Caco-2 (cell line): ENCODE measurements at regions not wholly inside any gene's neighbourhood (a gene's known extent, or its start where the extent isn't known, plus 50 kb on each side); places are given as distances from the start of the nearest gene placed in this dataset.

Experiments used
- BruUV-seq: library from RNA; stranded (reverse); fragments of 400-500 nt; replicated peaks from 2 replicates; lab custom pipeline; 2021; lab: Mats Ljungman, UMichigan
- CTCF ChIA-PET: fragments of 300-600 bp; sonication (Branson Sonifier 250); formaldehyde crosslinking; loops from one replicate; lab custom pipeline; 2022; ENCODE audit warnings: antibody characterized with exemption; lab: Charles Lee
- POLR2A ChIA-PET: fragments of 300-600 bp; sonication (Branson Sonifier 250); formaldehyde crosslinking; loops from one replicate; lab custom pipeline; 2022; ENCODE audit warnings: antibody characterized with exemption; lab: Charles Lee
- DNase-seq, 2 experiments: peaks; one replicate each; pipeline versions ENCODE4 v3.0.0 to v3.0.0-alpha.2; 2020 to 2022
- H3K27me3 ChIP-seq: replicated peaks from 2 replicates; pipeline ENCODE4 v1.6.0; 2011; ENCODE audit warnings: low read length; ENCODE audit not compliant: control insufficient read depth, insufficient read depth
- H3K36me3 ChIP-seq: 2 replicates; pipeline ENCODE4 v1.5.1; 2011; ENCODE audit warnings: low read length; ENCODE audit not compliant: control insufficient read depth, insufficient read depth
- H3K4me1 ChIP-seq: fragments of 250-450 bp; sonication (Bioruptor Pico); 2 replicates; pipeline ENCODE4 v1.5.1; 2020; ENCODE audit warnings: mild to moderate bottlenecking
- H3K4me3 ChIP-seq: 2 replicates; pipeline ENCODE4 v1.5.1; 2011; ENCODE audit warnings: low read depth, mild to moderate bottlenecking, control low read depth, low read length
- H3K9me3 ChIP-seq: fragments of 250-450 bp; sonication (Bioruptor Pico); 2 replicates; pipeline ENCODE4 v1.5.1; 2020; ENCODE audit warnings: mild to moderate bottlenecking, moderate library complexity
- H3K27ac Mint-ChIP-seq: one replicate; pipeline ENCODE4 v1.8.0; 2022; ENCODE audit warnings: mixed read lengths; ENCODE audit not compliant: unreplicated experiment
- H3K27me3 Mint-ChIP-seq: one replicate; pipeline ENCODE4 v1.8.0; 2022; ENCODE audit warnings: mixed read lengths; ENCODE audit not compliant: insufficient read depth, unreplicated experiment
- H3K36me3 Mint-ChIP-seq: one replicate; pipeline ENCODE4 v1.8.0; 2022; ENCODE audit warnings: mild to moderate bottlenecking, mixed read lengths; ENCODE audit not compliant: insufficient read depth, unreplicated experiment
- H3K4me1 Mint-ChIP-seq: one replicate; pipeline ENCODE4 v1.8.0; 2022; ENCODE audit warnings: low read depth, mixed read lengths; ENCODE audit not compliant: unreplicated experiment
- H3K4me3 Mint-ChIP-seq: one replicate; pipeline ENCODE4 v1.8.0; 2022; ENCODE audit warnings: mild to moderate bottlenecking, moderate library complexity, mixed read lengths; ENCODE audit not compliant: unreplicated experiment
- H3K9me3 Mint-ChIP-seq: one replicate; pipeline ENCODE4 v1.8.0; 2022; ENCODE audit warnings: mixed read lengths; ENCODE audit not compliant: unreplicated experiment
- intact Hi-C: fragments of 100-400 bp; cut with micrococcal nuclease; formaldehyde crosslinking; loops from one replicate; pipeline ENCODE4 v1.10.0; 2022; ENCODE audit not compliant: unreplicated experiment
- TF ChIP-seq, protein P1 (sequence below), 2 experiments: fragments of 200-600 bp in 1 of 2; IDR thresholded peaks; 1 replicate in 1 of 2; 2 replicates in 1 of 2; pipeline versions ENCODE4 v1.5.1 to v1.8.0; 2011 to 2022; ENCODE audit warnings: antibody characterized with exemption in 1 of 2, control low read depth in 1 of 2, inconsistent platforms in 1 of 2, low read depth in 1 of 2, low read length in 1 of 2, mild to moderate bottlenecking in 1 of 2, moderate library complexity in 1 of 2; ENCODE audit not compliant: insufficient read depth in 1 of 2, severe bottlenecking in 1 of 2, unreplicated experiment in 1 of 2

DNA sequence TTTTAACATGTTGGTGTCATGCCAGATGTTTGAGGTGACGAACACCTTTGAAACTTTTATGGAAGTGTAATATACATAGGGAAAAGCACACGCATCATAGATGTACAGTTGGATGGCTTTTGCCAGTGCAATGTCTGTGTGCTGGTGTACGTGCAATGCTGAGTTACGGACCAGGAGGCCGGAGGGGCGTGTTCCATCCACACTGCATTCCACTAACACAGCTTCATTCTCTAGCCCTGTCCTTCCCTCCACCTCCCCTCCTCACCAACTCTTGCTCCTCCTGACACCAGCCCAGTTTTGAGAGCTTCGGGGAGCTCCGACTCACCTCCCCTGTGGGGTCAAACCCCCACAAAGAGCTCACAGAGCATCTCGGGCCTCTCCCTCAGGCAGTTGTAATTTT, 358.8 kb downstream of the C16orf95 start:
- Histone ChIP-seq H3K36me3 (no peaks in the 10 kb centered on the region), H3K4me1 (no peaks in the 10 kb centered on the region), H3K9me3 (peaks cover 7% of the 10 kb centered on the region), H3K27me3 (no peaks in the 10 kb centered on the region), H3K4me3 (no peak overlapping the region)
- no peaks in the 10 kb centered on the region for H3K36me3 Mint-ChIP-seq
- peaks cover 3% of the 10 kb centered on the region for H3K27me3 Mint-ChIP-seq
- H3K9me3 Mint-ChIP-seq: no peaks in the 10 kb centered on the region
- no peak for DNase-seq
- intact Hi-C loops: no loop called here
- ChIA-PET POLR2A (no interaction called here), CTCF (no interaction called here)
- TF ChIP-seq, protein P1, sequence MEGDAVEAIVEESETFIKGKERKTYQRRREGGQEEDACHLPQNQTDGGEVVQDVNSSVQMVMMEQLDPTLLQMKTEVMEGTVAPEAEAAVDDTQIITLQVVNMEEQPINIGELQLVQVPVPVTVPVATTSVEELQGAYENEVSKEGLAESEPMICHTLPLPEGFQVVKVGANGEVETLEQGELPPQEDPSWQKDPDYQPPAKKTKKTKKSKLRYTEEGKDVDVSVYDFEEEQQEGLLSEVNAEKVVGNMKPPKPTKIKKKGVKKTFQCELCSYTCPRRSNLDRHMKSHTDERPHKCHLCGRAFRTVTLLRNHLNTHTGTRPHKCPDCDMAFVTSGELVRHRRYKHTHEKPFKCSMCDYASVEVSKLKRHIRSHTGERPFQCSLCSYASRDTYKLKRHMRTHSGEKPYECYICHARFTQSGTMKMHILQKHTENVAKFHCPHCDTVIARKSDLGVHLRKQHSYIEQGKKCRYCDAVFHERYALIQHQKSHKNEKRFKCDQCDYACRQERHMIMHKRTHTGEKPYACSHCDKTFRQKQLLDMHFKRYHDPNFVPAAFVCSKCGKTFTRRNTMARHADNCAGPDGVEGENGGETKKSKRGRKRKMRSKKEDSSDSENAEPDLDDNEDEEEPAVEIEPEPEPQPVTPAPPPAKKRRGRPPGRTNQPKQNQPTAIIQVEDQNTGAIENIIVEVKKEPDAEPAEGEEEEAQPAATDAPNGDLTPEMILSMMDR (IDR thresholded peaks at IDR 0.05; ENCODE audit: insufficient read depth in 1 of 2, low read depth in 1 of 2, low read length in 1 of 2, severe bottlenecking in 1 of 2, unreplicated experiment in 1 of 2): no peak
- H3K4me1 Mint-ChIP-seq: no peaks in the 10 kb centered on the region
- no TSS peak for BruUV-seq
- no peak overlapping the region for H3K27ac Mint-ChIP-seq
- H3K4me3 Mint-ChIP-seq: no peak overlapping the region

DNA sequence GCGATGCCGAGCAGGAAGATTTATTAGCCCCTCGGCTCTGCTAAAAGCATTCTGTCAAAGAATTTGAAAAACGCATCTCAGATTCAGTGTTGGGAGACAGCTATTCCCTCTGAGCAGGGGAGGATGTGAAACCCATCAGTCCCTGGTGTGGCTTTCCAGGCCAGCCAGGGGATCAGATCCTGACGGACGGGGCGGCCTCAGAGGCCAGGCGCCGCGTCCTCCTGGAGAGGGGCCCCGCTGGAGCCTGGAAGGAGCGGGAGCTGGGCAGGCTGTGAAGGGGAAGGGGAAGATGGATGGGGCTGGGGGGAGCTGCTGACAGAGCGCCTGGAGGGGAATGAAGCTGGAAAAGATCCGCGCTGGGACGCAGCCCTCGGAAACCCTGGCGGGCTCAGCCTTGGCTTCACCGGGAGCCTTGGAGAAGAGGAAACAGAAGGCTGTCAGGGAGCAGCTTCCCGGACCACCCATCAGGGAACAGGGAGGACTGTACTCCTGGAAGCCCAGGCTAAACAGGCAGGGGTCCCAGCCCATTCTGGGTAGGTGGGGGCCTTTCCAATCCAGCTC, 358.0 kb downstream of the C16orf95 start:
- no peaks in the 10 kb centered on the region for H3K4me1 Mint-ChIP-seq
- no peaks in the 10 kb centered on the region for H3K9me3 Mint-ChIP-seq

DNA sequence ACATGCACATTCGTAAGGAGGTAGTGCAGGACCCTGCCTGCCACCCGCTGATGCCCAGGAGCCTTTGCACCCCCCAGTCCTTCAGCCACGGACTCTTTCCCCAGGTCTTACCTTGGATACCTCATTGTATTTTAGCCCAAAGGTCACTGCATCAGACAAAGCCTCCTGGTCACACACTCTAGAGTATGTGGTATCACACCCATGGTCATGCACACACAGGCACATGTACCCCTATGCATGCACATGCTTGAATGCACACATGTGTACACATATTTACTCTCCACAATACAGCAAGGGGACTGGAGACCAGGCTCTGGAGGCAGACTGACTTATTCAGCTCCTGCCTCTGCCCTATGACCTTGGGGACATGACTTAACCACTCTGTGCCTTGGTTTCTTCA, 357.5 kb downstream of the C16orf95 start:
- H3K27me3 Mint-ChIP-seq: peaks cover 3% of the 10 kb centered on the region
- BruUV-seq: no TSS peak

More for the DNA sequence above, 358.0 kb downstream of the C16orf95 start:
- intact Hi-C loops: no loop called here
- CTCF ChIA-PET: no interaction called here
- Histone ChIP-seq H3K4me1 (no peaks in the 10 kb centered on the region), H3K27me3 (no peaks in the 10 kb centered on the region), H3K4me3 (no peak overlapping the region), H3K36me3 (no peaks in the 10 kb centered on the region), H3K9me3 (peaks cover 2% of the 10 kb centered on the region; the same call in 1 of the 2 replicates)
- no TSS peak for BruUV-seq
- Mint-ChIP-seq H3K4me3 (no peak overlapping the region), H3K36me3 (no peaks in the 10 kb centered on the region), H3K27me3 (peaks cover 3% of the 10 kb centered on the region), H3K27ac (no peak overlapping the region)
- TF ChIP-seq, protein P1 (IDR thresholded peaks at IDR 0.05; ENCODE audit: insufficient read depth in 1 of 2, low read depth in 1 of 2, low read length in 1 of 2, severe bottlenecking in 1 of 2, unreplicated experiment in 1 of 2): no peak
- no peak for DNase-seq
- POLR2A ChIA-PET: no interaction called here

More for the DNA sequence above, 357.5 kb downstream of the C16orf95 start:
- DNase-seq: no peak
- Histone ChIP-seq H3K9me3 (peaks cover 2% of the 10 kb centered on the region; the same call in 1 of the 2 replicates), H3K36me3 (no peaks in the 10 kb centered on the region), H3K4me3 (no peak overlapping the region), H3K27me3 (no peaks in the 10 kb centered on the region), H3K4me1 (no peaks in the 10 kb centered on the region)
- ChIA-PET CTCF (no interaction called here), POLR2A (no interaction called here)
- H3K27ac Mint-ChIP-seq: no peak overlapping the region
- TF ChIP-seq, protein P1 (IDR thresholded peaks at IDR 0.05; ENCODE audit: insufficient read depth in 1 of 2, low read depth in 1 of 2, low read length in 1 of 2, severe bottlenecking in 1 of 2, unreplicated experiment in 1 of 2): no peak
- no peaks in the 10 kb centered on the region for H3K36me3 Mint-ChIP-seq
- H3K4me1 Mint-ChIP-seq: no peaks in the 10 kb centered on the region
- intact Hi-C loops: no loop called here
- H3K4me3 Mint-ChIP-seq: no peak overlapping the region
- no peaks in the 10 kb centered on the region for H3K9me3 Mint-ChIP-seq
